ENCODE measurements at regions not wholly inside any gene's neighbourhood (a gene's known extent, or its start where the extent isn't known, plus 50 kb on each side); places are given as distances from the start of the nearest gene placed in this dataset.

DNA sequence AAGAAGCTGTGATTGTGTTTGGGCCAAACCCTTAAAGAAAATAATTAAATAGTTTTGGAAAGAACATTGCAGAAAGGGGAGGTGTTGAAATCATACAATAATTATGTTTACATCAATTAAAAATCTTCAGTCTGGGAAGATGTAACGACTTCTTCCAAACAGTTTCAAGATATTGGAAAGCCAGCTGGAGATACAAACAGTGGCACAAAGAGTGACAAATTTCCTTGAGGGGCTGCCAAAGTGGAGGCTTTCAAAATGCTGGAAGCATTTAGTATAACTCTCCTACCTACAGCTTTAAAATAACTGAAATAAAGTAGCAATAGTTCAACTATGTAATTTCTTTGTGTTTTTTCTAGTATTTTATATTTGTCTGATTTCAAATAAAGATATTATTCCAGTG lies 405.0 kb downstream of the DNAJB9 start:
- TF ChIP-seq CTCF (IDR thresholded peaks at IDR 0.05 in 4 of 5, conservative IDR thresholded peaks at IDR 0.05 in 1 of 5): no peak
- no peak for TF ChIP-seq POLR2A (IDR thresholded peaks at IDR 0.05)
